ENCODE measurements at regions not wholly inside any gene's neighbourhood (a gene's known extent, or its start where the extent isn't known, plus 50 kb on each side); places are given as distances from the start of the nearest gene placed in this dataset.

GRCh38 chr2:181252262-181253148 is 204.7 kb upstream of the ITGA4 start:
- DNase-seq, result peak; percentile 73

- no peak for DNase-seq
Measured at GRCh38 chr2:181253438-181253837, 203.7 kb upstream of the ITGA4 start.

GRCh38 chr2:181255651-181256050 is 201.5 kb upstream of the ITGA4 start:
- peak; percentile 25 for DNase-seq

GRCh38 chr2:181258720-181259119 is 198.5 kb upstream of the ITGA4 start:
- DNase-seq, result no peak

- no peak for DNase-seq
Measured at GRCh38 chr2:181262782-181263181, 194.4 kb upstream of the ITGA4 start.

- no peak for DNase-seq
Measured at GRCh38 chr2:181264001-181264400, 193.2 kb upstream of the ITGA4 start.

- no peak for DNase-seq
Measured at GRCh38 chr2:181264441-181264840, 192.7 kb upstream of the ITGA4 start.

GRCh38 chr2:181266614-181267013 is 190.6 kb upstream of the ITGA4 start:
- DNase-seq, result no peak

GRCh38 chr2:181268174-181268867 is 188.9 kb upstream of the ITGA4 start:
- DNase-seq, result no peak

- DNase-seq, result no peak
Measured at GRCh38 chr2:181273986-181274385, 183.2 kb upstream of the ITGA4 start.

- no peak for DNase-seq
Measured at GRCh38 chr2:181275643-181276070, 181.5 kb upstream of the ITGA4 start.

GRCh38 chr2:181281206-181281832 is 175.9 kb upstream of the ITGA4 start:
- DNase-seq, result no peak

- no peak for DNase-seq
Measured at GRCh38 chr2:181285116-181285515, 172.1 kb upstream of the ITGA4 start.

- no peak for DNase-seq
Measured at GRCh38 chr2:181289698-181290097, 167.5 kb upstream of the ITGA4 start.

GRCh38 chr2:181290182-181290581 is 167.0 kb upstream of the ITGA4 start:
- DNase-seq, result no peak

GRCh38 chr2:181294979-181295378 is 162.2 kb upstream of the ITGA4 start:
- DNase-seq, result no peak

GRCh38 chr2:181300600-181301291 is 156.4 kb upstream of the ITGA4 start:
- DNase-seq, result peak; percentile 56

- no peak for DNase-seq
Measured at GRCh38 chr2:181304011-181304844, 153.0 kb upstream of the ITGA4 start.

GRCh38 chr2:181305301-181306123 is 151.7 kb upstream of the ITGA4 start:
- peak; percentile 75 for DNase-seq

- no peak for DNase-seq
Measured at GRCh38 chr2:181306785-181307184, 150.4 kb upstream of the ITGA4 start.
